Transverse colon (tissue), 4 donors: ENCODE measurements at regions not wholly inside any gene's neighbourhood (a gene's known extent, or its start where the extent isn't known, plus 50 kb on each side); places are given as distances from the start of the nearest gene placed in this dataset.

Source experiments
- DNase-seq: peaks from one replicate; pipeline ENCODE4 v3.0.0-alpha.2; 2019
- H3K27ac ChIP-seq, 4 donors: fragments of 200-600 bp; sonication (generic); 2 replicates each; pipeline ENCODE4 v1.5.1; 2016 to 2018; ENCODE audit warnings: inconsistent platforms in 4 of 4
- H3K27me3 ChIP-seq: fragments of 200-600 bp; sonication (generic); 2 replicates; pipeline ENCODE4 v1.5.1; 2017; ENCODE audit warnings: inconsistent platforms
- H3K36me3 ChIP-seq, 4 donors: fragments of 200-600 bp; sonication (generic); 2 replicates each; pipeline ENCODE4 v1.5.1; 2017 to 2019; ENCODE audit warnings: inconsistent platforms in 4 of 4
- H3K4me1 ChIP-seq, 4 donors: fragments of 200-600 bp; sonication (generic); 2 replicates each; pipeline ENCODE4 v1.5.1; 2017 to 2020; ENCODE audit warnings: inconsistent platforms in 4 of 4
- H3K4me3 ChIP-seq, 4 donors: fragments of 200-600 bp; sonication (generic); 1 replicate in 1 of 4; 2 replicates in 3 of 4; pipeline versions ENCODE4 v1.5.1 to v1.6.1; 2017 to 2019; ENCODE audit warnings: inconsistent platforms in 4 of 4
- H3K9me3 ChIP-seq, 2 donors: fragments of 200-600 bp; sonication (generic); 2 replicates each; pipeline ENCODE4 v1.5.1; 2017 to 2019; ENCODE audit warnings: inconsistent platforms in 2 of 2
- CTCF ChIP-seq, 5 experiments: fragments of 200-600 bp in 3 of 5; fragments of 450-650 bp in 2 of 5; sonication (generic) in 3 of 5; IDR thresholded peaks; 1 replicate in 2 of 5; 2 replicates in 3 of 5; pipeline ENCODE4 v1.5.1; 2016 to 2017; ENCODE audit warnings: antibody characterized with exemption in 5 of 5, inconsistent platforms in 3 of 5, mild to moderate bottlenecking in 2 of 5, moderate library complexity in 1 of 5
- EP300 ChIP-seq: sonication (generic); formaldehyde crosslinking; IDR thresholded peaks from one replicate; pipeline ENCODE4 v1.6.1; 2017; ENCODE audit warnings: antibody characterized with exemption, low read depth
- POLR2A ChIP-seq: fragments of 450-650 bp; IDR thresholded peaks from one replicate; pipeline ENCODE4 v1.6.1; 2016; ENCODE audit warnings: antibody characterized with exemption, mild to moderate bottlenecking, moderate library complexity
- POLR2AphosphoS5 ChIP-seq, 3 donors: sonication (generic); formaldehyde crosslinking; IDR thresholded peaks; one replicate each; pipeline ENCODE4 v1.6.1; 2016; ENCODE audit warnings: antibody characterized with exemption in 3 of 3
- WGBS, 2 donors: methylation state at CpG; one replicate each; pipeline ENCODE4 v1.1.5; 2018; ENCODE audit warnings: low coverage in 1 of 2; 5-methylcytosine and 5-hydroxymethylcytosine counted together
- in situ Hi-C, 4 donors: fragments of 200-750 bp; cut with MboI; loops; one replicate each; pipeline versions ENCODE4 v1.15.0 to v1.15.1; 2017; ENCODE audit warnings: low sequenced_read_pairs in 3 of 4, low pct_ligation_motif_present in 1 of 4, low pct_unique_long_range_greater_than_20kb in 1 of 4
- intact Hi-C: fragments of 100-400 bp; cut with DNase I; formaldehyde crosslinking; loops from one replicate; pipeline ENCODE4 v1.15.1; 2023; ENCODE audit warnings: low total_unique reads

DNA sequence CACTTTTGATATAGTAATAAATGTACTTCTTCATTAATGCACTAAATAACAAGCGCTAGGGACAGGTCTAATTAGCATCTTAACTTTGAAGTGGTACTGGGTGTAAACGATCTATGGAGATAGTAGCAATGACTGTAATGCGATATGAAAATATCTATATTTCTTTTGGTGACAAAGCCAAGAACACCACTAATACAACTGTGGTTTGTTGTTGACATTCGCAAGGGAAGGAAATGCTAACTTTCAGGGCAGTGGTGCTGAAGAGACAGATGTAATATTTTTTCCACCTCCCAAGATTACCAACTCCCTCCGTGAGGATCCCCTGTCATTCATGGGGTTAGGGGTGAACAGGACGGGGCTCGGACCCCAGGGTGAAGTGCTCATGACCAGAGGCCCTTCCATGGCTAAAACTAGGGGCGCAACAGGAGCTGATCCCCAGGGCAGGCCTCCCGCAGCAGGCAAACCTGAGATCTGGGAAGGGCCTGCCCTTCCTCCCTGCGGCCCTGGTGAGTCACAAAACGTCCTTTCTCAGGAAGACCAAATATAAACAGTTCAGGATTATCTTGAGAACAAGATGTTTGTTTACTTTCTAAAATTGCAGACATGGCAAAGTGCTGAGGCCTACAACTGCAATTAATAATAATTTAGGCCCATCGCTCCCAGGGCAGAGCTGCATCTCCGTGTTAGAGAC lies 65.0 kb upstream of the TOX2 start:
- no peaks in the 10 kb centered on the region for H3K27me3 ChIP-seq
- H3K9me3 ChIP-seq = no peaks in the 10 kb centered on the region
- H3K36me3 ChIP-seq = no peaks in the 10 kb centered on the region
- peak overlapping the region; percentile 30 to 61 (median 54) for H3K27ac ChIP-seq
- H3K4me3 ChIP-seq = no peak overlapping the region
- no peak for DNase-seq
- intact Hi-C loops = no loop called here
- 80 to 84% methylated on average over 6 to 13 of the region's 13 CpGs for WGBS, 2 donors
- in situ Hi-C loops = no loop called here
- TF ChIP-seq POLR2AphosphoS5 (IDR thresholded peaks at IDR 0.05) = peak; percentile 34 to 53 (median 49)
- no peak for TF ChIP-seq POLR2A
- H3K4me1 ChIP-seq = no peaks in the 10 kb centered on the region

DNA sequence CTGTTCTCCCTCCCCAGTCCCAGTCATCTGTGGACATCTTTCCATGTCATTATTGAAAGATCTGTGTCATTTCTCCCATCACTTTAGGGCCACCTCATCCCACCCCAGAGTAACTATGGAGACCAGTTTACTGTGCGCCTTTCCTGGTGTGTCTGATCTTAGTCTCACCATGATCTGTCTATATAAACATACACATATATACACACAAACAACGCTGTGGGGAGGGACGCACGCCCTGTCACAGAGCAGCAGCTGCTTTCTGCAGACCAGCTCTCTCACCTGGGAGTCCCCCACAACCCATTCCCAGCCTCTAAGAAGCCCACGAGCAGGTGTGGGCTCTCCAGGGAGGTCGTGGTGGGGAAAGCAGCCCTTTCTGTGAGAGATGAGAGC lies 68.1 kb upstream of the TOX2 start:
- TF ChIP-seq CTCF (IDR thresholded peaks at IDR 0.05) = no peak
- TF ChIP-seq POLR2AphosphoS5 (IDR thresholded peaks at IDR 0.05) = no peak
- no peak for TF ChIP-seq POLR2A
- no peak for TF ChIP-seq EP300
- no peaks in the 10 kb centered on the region for H3K9me3 ChIP-seq
- intact Hi-C loops (no loop called here), in situ Hi-C loops (no loop called here)
- no peak overlapping the region for H3K4me3 ChIP-seq
- 65 to 100% methylated on average over 1 to 6 of the region's 6 CpGs for WGBS, 2 donors
- no peak for DNase-seq
- no peaks in the 10 kb centered on the region for H3K27me3 ChIP-seq
- H3K27ac ChIP-seq = no peak overlapping the region
- H3K4me1 ChIP-seq = no peaks in the 10 kb centered on the region
- no peaks in the 10 kb centered on the region for H3K36me3 ChIP-seq

DNA sequence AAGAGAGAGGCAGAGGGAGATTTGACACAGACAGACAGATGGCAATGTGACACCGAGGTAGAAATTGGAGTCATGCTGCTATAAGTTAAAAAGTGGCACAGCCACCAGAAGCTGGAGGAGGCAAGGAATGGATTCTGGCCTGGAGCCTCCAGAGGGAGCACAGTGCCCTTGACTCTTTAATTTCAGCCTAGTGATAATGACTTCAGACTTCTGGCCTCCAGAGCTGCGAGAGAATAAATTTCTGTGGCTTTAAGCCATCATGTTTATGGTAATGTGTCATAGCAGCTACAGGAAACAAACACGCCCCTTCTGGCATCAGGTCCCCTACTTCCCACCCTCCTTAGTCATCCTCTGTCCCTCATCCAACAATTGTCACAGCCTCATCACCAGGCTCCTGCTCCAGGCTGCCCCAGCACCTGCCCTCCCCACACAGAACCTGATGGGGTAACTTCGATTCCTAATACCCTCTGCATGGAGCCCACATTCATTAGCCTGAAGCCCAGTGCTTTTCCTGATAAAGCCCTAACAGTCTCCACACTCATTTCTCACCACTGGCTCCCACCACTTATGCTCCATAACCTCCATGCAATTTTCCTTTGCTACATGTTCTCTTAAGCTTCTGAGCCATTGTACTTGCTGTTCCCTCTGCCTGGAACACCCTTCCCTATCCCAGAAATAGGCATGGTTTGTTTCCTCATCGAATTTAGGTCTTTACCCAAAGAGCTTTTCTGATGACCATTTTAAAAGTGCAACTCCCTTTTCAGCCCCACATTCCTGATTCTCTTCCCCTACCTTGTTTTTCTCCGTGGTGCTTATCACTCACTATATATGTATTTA lies 69.7 kb upstream of the TOX2 start:
- H3K4me3 ChIP-seq = no peak overlapping the region
- H3K27ac ChIP-seq = peak overlapping the region in 2 of 4 donors; percentile 34 to 51
- H3K27me3 ChIP-seq = no peaks in the 10 kb centered on the region
- in situ Hi-C loops (no loop called here), intact Hi-C loops (no loop called here)
- TF ChIP-seq EP300 = no peak
- peak in 1 of 5 experiments; percentile 8 for TF ChIP-seq CTCF (IDR thresholded peaks at IDR 0.05)
- peak in 1 of 3 donors; percentile 59 for TF ChIP-seq POLR2AphosphoS5 (IDR thresholded peaks at IDR 0.05)
- H3K4me1 ChIP-seq = no peaks in the 10 kb centered on the region
- no peak for DNase-seq
- no peaks in the 10 kb centered on the region for H3K9me3 ChIP-seq
- no peaks in the 10 kb centered on the region for H3K36me3 ChIP-seq
- WGBS, 2 donors = 46 to 52% methylated on average over 4 to 6 of the region's 6 CpGs

DNA sequence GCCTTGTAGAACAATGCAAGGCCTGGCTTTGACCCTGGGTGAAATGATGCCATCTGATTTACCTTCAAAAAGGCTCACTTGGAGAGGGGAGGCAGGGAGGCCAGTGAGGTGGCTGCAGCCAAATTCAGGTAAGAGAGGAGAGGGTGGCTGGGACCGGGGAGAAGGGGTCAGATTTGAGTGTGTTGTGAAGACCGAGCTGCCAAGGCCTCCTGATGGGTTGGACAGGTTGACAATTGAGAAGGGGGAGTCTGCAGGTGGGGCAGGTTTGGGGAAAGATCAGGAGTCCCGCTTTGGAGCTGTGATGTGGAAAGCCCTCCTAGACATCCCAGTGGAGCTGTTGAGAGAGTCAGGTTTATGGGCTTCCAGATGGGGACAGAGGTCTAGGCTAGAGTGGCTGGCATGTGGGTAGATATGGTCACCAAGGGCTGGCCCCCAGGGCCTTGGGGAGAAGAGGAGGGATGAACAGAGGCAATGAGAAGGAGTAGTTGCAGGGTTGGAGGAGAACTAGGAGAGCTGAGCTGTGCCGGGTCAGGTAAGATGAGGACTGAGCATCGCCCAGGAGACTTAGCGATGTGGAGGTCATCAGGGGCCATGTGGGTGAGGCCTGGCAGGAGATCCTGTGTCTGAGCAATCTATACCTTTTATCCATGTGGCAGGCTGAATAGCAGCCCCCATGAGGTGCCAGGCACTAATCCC lies 70.5 kb upstream of the TOX2 start:
- Histone ChIP-seq H3K4me1 (no peaks in the 10 kb centered on the region), H3K27me3 (no peaks in the 10 kb centered on the region), H3K27ac (no peak overlapping the region), H3K4me3 (no peak overlapping the region), H3K9me3 (no peaks in the 10 kb centered on the region), H3K36me3 (no peaks in the 10 kb centered on the region)
- in situ Hi-C loops = no loop called here
- DNase-seq = no peak
- WGBS, 2 donors = 96 to 97% methylated on average over 3 to 6 of the region's 6 CpGs
- intact Hi-C loops = no loop called here
- TF ChIP-seq POLR2A = no peak
- no peak for TF ChIP-seq EP300
- TF ChIP-seq POLR2AphosphoS5 (IDR thresholded peaks at IDR 0.05) = no peak
- no peak for TF ChIP-seq CTCF (IDR thresholded peaks at IDR 0.05)
